HuH-7.5 (cell line): ENCODE measurements at regions not wholly inside any gene's neighbourhood (a gene's known extent, or its start where the extent isn't known, plus 50 kb on each side); places are given as distances from the start of the nearest gene placed in this dataset.
A peak's percentile ranks its signal among the peaks of the same experiment; 100 is the strongest.
"Not testable (repeated sequence)": the region's sequence is repeated elsewhere in the genome, so short reads cannot be mapped to it uniquely, and the experiment has no call there.

Source experiments
- DNase-seq: peaks from one replicate; pipeline ENCODE4 v3.0.0; 2011; ENCODE audit warnings: low spot score

DNA sequence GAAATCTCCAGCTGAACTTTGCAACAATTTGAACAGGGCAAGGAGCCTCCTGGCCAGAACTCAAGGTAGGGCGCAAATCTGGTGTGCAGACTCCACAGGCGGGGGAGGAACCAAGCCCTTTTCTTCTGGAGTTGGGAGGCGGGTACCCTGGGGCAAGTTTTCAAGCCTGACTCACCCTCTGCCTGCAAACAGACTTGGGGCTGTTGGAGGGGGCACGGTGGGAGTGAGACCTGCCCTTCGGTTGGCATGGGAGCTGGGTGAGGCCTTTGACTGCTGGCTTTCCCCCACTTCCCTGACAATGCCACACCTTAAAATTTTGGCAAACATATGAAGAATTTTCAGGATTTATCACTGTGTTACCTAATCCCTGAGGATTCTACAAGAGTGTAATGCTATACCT, 709.8 kb upstream of the DIAPH2 start:
- no peak for DNase-seq

DNA sequence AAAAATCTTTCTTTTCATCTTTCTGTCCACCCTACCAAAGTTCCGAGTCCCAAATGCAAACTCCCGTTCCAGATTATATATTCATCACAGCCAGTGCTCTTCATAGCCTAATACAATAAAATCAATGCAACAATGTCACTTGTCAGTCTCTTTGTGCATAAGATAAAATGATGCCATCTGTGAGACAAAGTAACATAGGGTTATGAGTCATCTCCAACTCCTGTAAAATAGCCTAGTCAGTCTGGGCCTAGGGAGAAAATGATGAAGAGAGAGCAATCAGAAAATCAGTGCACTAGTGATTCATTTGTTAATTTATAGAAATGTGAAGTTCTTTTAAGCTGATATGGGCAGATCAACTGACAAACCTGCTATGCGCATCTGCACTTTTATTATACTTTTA, 689.1 kb upstream of the DIAPH2 start:
- DNase-seq = no peak

DNA sequence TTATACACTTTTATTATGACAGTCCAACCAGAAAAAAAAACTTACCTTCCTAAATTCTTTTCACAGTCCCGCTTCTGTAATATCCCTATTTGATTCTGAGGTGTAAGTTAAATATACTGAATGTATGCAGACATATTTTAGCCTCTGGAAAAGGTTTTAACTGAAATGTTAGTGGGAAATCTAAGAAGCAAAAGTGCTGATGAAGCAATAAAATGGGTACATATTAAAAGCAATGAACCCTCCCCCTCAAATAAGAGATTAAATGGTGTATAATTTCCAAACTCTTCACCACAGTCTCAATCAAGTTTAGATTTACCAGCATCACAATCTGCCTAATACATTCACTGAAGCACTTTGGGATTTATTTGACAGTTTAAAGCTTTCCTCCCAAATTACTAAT, 688.3 kb upstream of the DIAPH2 start:
- no peak for DNase-seq

DNA sequence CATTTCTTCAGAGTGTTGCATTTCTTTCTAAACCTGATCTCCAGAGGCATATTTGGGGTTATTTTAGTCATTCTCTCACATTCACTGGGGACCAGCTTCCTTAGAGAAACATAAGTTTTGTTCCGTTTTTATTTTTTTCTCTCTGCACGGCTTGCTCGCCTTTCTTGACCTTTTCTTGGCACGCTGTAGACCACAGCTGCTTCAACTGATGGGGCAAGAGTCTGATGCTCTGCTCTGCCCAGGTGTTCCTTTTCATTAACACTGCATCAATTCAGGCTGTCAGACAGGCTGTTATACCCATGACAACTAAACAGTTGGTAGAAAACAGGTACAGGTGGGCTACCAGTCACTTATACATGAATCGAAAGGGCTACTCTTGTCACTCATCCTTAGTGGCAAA, 682.2 kb upstream of the DIAPH2 start:
- DNase-seq = no peak

DNA sequence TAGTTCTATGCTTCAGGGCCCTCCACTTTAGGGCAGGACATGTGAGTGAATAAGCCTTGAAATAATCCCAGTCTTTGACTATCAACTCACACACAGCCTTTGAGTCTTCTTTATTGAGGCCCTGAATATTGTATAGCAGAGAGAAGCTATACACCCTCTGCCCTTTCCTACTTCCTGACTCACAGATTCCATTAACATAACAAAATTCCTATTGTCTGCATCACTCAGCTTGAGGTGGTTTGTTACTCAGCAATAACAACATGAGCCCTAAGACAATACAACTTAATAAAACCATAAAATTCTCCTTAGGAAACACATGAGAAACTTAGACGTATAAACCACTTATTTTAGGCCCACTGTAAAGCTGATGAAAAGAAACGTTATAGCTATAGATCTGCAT, 680.3 kb upstream of the DIAPH2 start:
- no peak for DNase-seq

DNA sequence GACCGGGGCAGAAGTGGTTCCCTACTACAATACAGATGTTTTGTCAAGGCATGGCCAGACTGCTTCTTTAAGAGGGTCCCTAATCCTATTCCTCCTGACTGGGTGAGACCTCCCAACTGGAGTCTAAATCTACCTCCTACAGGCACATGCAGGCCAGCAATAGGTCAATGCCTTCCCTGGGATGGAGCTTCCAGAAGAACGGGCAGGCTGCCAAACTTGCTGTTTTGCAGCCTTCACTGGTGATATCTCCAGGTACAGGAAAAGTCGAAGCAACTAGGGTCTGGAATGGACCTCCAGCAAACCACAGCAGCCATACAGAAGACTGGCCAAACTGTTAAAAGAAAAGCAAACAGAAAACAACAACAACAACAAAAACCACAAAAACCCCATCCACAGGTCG, 678.4 kb upstream of the DIAPH2 start:
- no peak for DNase-seq

DNA sequence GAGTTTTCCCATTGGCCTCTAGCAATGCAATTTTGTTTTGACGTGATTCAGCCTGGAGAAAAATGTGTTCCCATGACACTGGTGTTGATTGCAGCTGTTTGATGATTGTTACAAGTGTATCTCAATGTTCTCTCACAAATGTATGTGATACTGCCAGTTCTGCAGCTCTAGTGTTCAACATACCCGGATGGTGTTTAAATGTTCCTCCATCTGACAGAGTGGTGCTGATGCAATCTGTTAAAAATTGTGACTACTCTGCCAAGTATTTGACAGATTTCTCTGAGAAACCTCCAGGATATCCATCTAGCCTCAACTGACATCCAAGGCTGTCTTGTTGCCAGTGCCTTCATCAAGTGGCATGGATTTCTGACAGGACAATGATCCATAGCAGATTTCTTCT, 657.2 kb upstream of the DIAPH2 start:
- no peak for DNase-seq

DNA sequence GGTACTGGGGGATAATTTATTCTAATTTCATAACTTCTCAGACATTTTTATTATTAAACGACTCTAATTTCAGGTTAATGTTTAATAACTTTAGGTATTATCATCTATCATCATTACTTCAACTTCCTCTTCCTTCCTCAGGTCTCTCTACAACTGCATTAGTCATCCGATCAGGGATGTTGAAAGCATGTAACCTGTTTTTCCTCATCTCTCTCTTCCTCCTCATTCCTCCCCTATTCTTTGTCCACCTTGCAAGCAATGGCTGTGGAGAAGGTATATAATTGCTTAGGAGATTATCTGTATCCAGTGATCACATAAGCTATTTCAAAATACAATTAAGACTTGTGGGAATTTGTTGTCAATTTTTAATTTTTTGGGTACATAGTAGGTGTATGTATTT, 632.6 kb upstream of the DIAPH2 start:
- peak; percentile 0 for DNase-seq

DNA sequence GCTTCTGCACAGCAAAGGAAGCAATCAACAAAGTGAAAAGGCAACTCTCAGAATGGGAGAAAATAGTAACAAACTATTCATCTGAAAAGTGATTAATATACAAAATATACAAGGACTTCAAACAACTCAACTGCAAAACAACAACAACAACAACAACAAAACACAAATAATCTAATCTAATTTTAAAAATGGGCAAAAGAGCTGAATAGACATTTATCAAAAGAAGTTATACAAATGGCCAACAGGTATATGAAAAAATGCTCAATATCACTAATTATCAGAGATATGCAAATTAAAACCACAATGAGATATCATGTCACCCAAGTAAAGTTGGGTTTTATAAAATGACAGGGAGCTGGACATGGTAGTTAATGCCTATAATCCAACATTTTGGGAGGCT, 602.8 kb upstream of the DIAPH2 start:
- no peak for DNase-seq

DNA sequence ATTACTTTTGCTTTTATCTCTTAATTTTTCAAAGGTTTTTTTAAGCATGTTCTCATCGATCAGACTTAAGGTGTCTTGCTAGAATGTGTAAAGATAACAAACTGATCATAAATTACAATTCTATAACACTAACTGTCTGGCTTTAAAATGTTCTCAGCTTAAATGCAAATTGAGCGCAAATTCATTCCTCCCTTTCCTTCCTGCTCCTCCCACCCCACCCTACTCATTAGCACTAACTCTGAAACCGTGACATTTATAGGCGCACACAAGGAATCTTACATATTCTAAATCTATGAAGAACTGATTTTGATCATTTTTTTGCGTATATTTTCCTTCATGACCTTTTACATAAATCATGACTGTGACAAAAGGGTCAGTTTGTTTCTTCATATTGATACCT, 590.0 kb upstream of the DIAPH2 start:
- no peak for DNase-seq

DNA sequence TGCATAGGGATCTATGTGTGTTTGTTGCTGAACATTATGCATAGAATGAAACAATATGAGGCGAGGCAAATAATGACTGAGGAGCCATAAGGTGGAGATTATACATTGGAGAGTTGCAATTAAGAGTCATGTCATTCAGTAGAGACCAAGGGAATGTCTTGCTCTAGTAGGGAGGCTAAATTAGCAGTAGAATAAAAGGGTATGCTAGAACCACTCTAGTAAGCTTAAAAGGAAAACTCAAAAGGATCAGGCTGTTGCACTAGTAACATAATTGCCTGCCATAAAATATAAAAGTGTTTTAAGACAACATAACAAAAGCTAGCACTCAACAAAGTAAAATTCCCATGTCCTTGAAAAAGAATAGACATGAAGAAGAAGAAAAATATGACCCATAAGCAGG, 586.2 kb upstream of the DIAPH2 start:
- DNase-seq = no peak

DNA sequence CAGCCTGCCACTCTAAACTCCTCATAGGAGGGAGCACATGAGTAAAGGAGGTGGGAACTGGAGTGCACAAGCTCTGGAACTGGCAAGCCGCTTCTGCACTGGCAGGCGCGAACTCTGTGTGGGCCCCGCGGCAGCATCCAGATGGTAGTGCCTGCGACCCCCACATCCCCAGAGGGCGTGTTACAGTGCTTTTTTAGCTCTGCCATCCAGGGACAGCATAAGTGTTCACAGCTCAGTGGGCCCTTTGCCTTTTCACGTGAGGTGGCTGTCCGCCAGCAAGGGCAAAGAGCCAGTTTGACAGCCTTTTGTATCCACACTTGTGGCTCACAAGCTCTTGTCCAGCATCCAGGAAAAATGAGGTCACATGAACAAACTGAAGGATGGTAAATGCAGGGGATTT, 581.6 kb upstream of the DIAPH2 start:
- DNase-seq = no peak

DNA sequence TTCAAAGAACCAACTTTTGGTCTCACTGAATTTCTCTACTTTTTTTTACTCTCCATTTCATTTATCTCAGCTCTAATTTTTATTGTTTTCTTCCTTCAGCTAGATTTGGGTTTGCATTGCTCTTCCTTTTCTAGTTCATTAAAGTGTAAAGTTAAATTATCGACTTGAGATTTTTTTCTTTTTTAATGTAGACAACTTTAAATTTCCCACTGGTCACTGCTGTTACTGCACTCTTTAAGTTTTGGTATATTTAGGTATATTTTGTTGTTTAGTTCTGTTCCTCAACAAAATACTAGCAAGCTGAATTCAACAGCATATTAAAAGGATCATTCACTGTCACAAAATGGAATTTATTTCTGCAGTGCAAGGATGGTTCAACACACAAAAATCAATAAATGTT, 572.0 kb upstream of the DIAPH2 start:
- DNase-seq = no peak

DNA sequence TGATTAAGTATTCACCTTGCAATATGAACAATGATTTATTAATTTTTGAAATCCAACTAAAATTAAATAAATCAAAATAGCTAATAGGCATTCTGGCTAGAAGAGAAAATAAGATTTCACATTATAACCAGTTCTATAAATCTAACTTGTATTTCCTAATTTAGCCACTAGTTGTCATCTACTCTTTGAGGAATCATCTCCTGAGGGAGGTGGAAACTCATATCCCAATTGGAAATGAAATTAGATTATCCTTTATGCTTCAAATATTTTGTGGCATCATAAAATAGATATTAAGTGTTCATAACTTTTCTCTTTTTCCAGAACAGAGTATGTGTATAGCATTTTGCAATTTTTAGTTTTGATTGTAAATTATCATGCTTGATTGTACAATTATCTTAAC, 558.5 kb upstream of the DIAPH2 start:
- no peak for DNase-seq

DNA sequence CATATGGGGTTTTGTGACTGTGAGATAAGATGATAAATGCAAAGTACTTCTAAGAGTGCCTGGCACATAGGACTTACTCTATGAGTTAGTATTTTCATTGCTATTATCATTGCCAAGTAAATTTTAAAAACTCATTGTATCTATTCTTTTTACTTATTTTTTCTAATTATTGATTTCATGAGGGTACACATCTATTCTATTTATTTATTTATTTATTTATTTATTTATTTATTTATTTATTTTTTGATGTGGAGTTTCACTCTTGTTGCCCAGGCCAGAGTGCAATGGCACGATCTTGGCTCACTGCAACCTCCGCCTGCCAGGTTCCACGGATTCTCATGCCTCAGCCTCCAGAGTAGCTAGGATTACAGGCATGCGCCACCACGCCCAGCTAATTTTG, 556.6 kb upstream of the DIAPH2 start:
- DNase-seq = not testable (repeated sequence)

DNA sequence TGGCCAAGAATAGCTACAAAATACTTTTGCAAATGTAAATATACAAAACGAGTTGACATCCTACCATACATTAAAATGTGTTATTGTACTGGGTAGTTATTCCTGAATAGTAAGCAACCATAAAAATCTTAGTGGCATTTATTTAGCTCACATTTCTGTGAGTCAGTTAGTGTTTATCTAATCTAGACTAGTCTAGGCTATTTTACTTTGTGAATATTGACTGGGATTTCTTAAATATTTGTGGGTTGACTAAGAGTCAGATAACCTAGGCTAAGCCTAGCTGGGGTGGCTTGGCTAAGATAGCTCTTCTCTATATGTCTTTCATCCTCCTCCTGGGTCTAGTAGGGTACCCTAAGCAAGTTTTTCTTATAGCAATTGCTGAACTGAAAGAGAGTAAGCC, 543.8 kb upstream of the DIAPH2 start:
- DNase-seq = no peak

DNA sequence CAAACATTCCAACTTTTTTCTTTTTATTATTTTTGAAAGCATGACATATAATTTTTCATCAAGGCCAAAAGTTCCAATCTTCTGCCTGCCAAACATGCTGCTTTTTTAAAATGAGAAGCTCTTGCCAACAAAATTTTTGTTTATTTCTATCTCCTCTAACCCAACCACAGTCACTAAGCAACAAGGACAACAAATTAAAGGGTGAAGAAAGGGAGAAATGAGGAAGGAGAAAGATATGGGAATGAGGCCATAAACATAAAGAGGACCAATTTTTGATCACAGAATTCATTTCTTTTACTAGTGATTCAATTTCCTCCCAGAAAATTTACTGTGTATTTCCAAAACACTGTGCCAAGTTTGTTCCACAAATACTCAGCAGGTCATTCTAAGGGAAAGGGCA, 537.0 kb upstream of the DIAPH2 start:
- no peak for DNase-seq

DNA sequence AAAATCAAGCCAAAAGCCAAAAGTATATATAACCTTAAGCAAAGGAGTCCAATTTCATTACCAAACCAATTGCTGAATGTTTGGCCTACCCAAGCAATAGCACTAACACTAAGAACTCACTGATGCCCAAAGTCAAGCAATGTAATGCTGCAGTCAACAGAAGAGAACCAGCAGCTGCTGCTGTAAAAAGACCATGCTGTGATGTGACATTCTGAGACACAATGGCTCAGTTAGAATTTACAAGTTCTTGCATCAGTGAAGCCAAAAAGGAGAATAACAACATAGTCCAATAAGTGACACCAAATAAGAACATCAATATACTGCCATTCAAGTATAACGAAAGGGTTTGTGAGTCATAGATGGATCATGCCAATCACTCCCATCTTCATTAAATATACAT, 514.0 kb upstream of the DIAPH2 start:
- no peak for DNase-seq

DNA sequence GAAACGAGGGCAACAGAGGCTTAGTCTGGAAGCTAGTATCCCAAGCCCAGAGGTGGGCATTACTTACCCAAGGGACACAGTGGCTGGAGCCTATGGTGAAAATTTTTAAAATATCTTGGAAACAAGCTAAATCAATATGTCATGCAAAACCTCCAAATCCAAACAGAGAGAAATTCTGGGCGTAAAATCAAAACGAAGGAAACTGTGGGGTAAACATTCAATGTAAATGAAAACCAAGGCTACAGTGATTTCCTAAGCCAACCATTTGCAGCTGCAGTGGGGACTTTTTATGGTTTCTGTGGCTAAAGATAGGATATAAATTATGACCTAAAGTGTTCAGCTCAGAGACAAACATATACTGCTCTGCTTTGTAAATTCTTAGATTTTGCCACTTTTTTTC, 507.7 kb upstream of the DIAPH2 start:
- DNase-seq = no peak

DNA sequence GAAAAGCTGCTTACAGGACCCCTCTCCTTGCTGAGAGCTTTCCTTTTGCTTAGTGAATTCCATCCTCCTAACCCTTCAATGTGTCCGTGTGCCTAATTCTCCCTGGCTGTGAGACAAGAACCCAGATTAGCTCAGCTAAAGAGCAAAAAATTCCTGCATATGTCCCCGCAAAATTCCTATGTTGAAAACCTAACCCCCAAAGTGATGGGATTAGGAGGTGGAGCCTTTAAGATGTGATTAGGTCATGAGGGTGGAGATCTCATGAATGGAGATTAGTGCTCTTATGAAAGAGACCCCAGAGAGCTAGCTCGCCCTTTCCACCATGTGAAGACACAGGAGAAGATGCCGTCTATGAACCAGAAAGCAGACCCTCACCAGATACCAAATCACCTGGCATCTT, 503.0 kb upstream of the DIAPH2 start:
- no peak for DNase-seq

DNA sequence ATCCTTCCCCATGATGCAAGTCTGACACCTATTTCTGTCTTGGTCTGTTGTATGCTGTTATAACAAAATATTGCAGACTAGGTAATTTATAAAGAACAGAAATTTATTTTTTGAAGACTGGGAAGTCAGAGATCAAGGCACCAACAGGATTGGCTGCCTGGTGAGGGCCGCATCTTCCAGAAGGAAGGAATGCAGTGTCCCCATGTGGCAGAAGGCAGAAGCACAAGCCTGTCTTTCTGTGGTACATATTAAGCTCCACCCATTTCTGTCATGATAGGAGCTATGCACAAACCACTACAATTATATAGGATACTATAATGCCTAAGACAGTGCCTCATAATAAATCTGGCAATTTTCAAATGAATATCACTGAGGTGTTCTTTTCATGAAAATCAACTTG, 502.3 kb upstream of the DIAPH2 start:
- DNase-seq = peak; percentile 0

DNA sequence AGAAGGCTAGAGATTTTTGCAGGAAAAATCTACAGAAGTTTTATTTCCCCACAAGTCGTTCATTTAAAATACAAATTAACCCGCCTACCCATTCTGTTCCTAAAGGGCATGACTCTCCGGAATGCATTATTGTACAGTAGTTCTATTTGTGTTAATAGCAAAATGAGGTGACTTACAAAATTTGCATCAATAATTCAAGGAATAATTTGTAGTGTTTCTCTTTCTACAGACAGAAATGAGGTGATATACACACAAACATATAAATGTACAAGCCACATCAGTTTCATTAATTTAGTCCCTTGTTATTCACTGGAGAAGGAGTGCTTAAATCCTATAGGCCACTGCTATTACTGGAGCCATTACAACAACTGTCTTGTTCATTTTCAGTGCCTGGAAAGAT, 501.3 kb upstream of the DIAPH2 start:
- DNase-seq = no peak

DNA sequence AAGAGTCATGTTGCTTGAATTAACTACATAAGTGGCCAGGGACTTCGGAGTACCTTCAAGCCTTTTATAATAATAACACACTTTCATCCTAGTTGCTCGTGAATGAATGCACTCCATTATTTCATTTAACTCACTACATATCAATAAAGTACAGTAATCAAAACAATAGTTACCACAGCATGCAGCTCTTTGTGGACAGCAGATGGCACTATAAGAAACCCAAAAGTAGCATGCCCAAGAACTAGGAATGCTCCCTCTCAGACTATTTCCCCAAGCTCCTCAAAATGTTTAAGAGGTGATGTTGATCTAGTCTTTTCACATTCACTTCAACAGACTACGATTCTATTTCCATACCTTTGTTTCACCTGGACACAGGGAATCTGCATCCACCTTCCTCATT, 500.8 kb upstream of the DIAPH2 start:
- DNase-seq = no peak

DNA sequence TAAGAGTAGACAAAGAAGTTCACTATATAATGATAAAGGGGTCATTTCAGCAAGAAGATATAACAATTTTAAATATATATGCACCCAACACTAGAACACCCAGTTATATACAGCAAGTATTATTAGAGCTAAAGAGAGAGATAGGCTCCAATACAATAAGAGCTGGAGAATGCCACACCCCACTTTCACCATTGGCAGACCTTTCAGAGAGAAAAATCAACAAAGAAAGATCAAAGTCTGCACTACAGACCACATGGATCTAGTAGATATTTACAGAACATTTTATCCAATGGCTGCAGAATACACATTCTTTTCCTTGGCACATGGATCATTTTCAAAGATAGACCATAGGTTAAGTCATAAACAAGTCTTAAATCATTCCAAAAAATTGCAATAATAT, 479.7 kb upstream of the DIAPH2 start:
- no peak for DNase-seq

DNA sequence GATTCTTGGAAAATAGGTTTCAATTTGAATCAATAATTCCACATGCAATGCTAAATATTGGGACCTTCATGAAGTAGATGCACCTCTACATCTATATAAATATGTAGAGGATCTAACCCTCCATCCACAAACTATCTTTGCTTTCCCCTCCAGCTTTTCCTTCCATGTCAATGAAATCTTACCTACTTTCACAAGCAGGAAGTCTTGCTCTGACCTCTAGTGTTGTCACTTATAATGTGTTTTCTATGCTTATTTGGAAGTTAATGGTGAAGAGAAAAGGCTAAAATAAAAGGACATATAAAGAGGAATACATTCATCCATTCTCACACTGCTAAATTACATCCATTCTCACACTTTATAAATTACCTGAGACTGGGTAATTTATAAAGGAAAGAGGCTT, 472.7 kb upstream of the DIAPH2 start:
- DNase-seq = no peak

DNA sequence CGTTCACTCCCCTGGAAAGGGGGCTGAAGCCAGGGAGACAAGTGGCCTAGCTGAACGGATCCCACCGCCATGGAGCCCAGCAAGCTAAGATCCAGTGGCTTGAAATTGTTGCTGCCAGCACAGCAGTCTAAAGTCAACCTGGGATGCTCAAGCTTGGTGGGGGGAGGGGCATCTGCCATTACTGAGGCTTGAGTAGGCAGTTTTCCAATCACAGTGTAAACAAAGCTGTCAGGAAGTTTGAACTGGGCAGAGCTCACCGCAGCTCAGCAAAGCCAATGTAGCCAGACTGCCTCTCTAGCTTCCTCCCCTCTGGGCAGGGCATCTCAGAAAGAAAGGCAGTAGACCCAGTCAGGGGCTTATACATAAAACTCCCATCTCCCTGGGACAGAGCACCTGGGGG, 470.0 kb upstream of the DIAPH2 start:
- DNase-seq = not testable (repeated sequence)
